ENCODE measurements at regions not wholly inside any gene's neighbourhood (a gene's known extent, or its start where the extent isn't known, plus 50 kb on each side); places are given as distances from the start of the nearest gene placed in this dataset.
A peak's percentile ranks its signal among the peaks of the same experiment; 100 is the strongest.
"Not testable (repeated sequence)": the region's sequence is repeated elsewhere in the genome, so short reads cannot be mapped to it uniquely, and the experiment has no call there.

DNA sequence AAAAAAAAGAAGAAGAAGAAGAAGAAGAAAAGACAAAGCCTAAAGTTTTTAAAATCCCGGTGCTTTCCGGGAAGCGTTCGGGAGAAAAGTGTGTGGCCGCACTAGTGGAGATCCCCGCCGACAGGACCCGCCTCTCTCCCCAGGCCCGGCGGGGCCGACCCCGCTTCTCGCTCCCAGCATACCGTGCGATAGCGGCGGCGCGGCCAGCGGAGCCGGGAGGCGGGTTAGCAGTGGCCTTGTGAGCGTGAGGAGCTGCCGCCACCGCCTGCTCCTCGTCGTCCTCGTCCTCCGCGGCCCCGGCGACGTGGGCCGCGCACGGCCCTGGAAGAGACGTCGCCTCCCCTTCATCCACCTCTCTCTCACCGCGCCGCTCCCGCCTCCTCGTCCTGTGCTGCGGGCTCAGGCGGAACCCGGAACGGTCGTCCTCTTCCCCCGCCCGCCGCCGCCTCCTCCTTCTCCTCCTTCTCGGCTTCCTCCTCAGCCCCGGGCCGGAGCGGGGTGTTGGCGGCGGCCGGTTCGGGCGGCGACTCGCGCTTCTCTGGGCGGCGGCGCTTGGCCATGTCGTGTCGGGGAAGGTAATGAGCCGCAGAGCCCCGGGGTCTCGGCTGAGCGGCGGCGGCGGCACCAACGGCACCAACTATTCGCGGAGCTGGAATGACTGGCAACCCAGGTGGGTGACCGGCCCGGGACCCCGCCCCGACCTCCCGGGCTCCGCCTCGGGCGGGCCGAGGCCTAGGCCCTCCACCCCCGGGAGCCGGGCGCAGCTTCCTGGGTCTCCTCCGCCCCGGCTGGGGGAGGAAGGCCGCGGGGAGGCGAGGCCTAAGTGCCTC is 62.6 kb upstream of the CDR2 start:
- H3K27me3 Mint-ChIP-seq (ENCODE audit: low read depth); H3K36me3 Mint-ChIP-seq (ENCODE audit: insufficient read depth in 2 of 2); H3K4me1 Mint-ChIP-seq (ENCODE audit: low read depth); H3K9me3 Mint-ChIP-seq: not testable (repeated sequence)
- ATAC-seq (replicated peaks in 1 of 2) (peak; percentile 81 to 88), DNase-seq (peak; percentile 81 to 82)
- peak overlapping the region; percentile 100 for H3K27ac Mint-ChIP-seq
- H3K4me3 Mint-ChIP-seq: peak overlapping the region; percentile 96 to 99

DNA sequence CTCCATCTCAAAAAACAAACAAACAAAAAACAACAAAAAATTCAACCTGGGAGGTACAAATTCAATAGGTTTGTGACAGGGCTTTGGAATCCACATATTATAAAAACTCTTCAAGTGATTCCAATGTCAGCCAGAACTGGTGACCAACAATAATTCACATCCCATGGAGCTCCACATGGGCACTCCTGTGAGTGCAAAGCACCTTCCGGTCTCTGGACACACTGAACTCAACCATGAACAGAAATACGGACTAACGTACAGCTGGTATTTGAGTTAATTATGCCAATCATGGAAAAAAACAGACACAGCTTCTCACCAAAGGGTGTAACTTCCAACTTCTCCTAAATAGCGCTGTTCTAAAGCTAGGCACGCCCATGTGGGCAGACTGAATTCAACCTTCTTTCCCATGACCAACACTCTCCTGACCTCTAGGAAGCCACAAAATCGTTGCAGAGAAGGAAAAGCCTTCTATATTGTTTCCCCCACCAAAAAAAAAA is 62.0 kb upstream of the CDR2 start:
- H3K4me3 Mint-ChIP-seq: peak overlapping the region; percentile 96 to 99
- ATAC-seq (replicated peaks in 1 of 2): peak; percentile 41 to 47
- H3K36me3 Mint-ChIP-seq (ENCODE audit: insufficient read depth in 2 of 2); H3K27me3 Mint-ChIP-seq (ENCODE audit: low read depth); H3K4me1 Mint-ChIP-seq (ENCODE audit: low read depth); DNase-seq; H3K9me3 Mint-ChIP-seq: not testable (repeated sequence)
- H3K27ac Mint-ChIP-seq: peak overlapping the region; percentile 100

DNA sequence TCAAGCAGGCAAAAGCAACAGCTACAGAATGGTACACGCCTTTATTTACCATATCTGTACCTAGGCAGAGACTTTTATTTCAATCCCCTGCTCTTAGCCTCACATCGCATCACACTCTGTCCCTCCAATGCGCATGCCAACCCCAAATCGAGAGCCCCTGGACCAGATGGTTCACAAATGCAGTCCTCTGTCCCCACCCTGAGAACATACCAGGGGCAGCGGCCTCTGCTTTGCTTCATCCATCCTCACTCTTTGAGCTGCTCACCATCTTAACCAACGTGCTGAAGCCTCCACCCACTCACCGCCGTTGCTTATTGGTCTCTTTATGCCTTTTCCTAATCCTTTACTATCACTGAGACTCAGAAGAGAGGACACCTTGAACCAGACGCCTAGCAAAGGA is 56.9 kb upstream of the CDR2 start:
- DNase-seq; H3K27me3 Mint-ChIP-seq (ENCODE audit: low read depth); H3K36me3 Mint-ChIP-seq (ENCODE audit: insufficient read depth in 2 of 2); H3K4me3 Mint-ChIP-seq; ATAC-seq (replicated peaks in 1 of 2); H3K4me1 Mint-ChIP-seq (ENCODE audit: low read depth); H3K27ac Mint-ChIP-seq; H3K9me3 Mint-ChIP-seq: not testable (repeated sequence)

DNA sequence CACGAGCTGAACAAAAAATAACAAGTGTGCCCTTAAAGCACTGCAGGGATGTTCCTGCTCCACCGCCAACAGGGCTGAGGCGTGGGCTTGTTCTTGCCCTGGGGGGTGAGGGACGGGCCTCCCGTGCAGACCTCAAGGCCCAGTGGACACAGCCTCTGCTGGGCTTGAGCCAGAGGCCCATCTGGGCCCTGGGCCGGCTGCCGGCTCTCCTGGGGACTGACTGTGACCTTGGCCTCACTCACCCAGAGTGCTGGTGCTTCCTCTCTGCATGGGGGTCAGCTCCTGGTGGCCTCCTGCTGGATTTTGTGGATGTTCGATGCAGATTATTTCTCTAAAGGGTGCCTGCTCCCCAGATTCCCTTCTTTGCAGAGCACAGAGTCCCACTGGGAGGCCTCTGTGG is 54.2 kb upstream of the CDR2 start:
- no peaks in the 10 kb centered on the region for H3K27me3 Mint-ChIP-seq (ENCODE audit: low read depth)
- H3K9me3 Mint-ChIP-seq: no peaks in the 10 kb centered on the region
- H3K36me3 Mint-ChIP-seq (ENCODE audit: insufficient read depth in 2 of 2): peaks cover 2 to 5% of the 10 kb centered on the region in 2 donors
- ATAC-seq (replicated peaks in 1 of 2): no peak
- no peak overlapping the region for H3K27ac Mint-ChIP-seq
- no peak for DNase-seq
- H3K4me3 Mint-ChIP-seq: no peak overlapping the region
- no peaks in the 10 kb centered on the region for H3K4me1 Mint-ChIP-seq (ENCODE audit: low read depth)

DNA sequence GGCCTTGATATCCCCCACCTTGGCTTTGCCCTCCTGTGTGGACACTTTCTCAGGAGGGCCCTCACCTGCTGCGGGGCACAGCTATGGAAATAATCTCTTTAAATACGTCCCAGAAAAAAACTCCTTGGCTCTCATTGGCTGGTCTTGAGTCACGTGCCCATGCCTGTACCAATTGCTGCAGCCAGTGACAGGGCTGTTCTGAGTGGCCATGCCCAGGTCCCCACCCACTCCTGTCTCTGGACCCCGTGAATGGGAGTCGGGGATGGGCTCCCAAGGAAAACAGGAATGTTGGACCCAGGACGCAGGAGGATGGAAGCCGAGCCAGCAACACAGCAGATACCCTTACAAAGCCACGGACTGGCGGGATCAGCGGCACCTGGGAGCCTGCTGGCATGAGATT is 53.1 kb upstream of the CDR2 start:
- H3K27me3 Mint-ChIP-seq (ENCODE audit: low read depth): no peaks in the 10 kb centered on the region
- H3K36me3 Mint-ChIP-seq (ENCODE audit: insufficient read depth in 2 of 2): peaks cover 5 to 8% of the 10 kb centered on the region in 2 donors
- no peak overlapping the region for H3K4me3 Mint-ChIP-seq
- no peak overlapping the region for H3K27ac Mint-ChIP-seq
- no peak for DNase-seq
- no peak for ATAC-seq (replicated peaks in 1 of 2)
- H3K9me3 Mint-ChIP-seq: peaks cover 0 to 2% of the 10 kb centered on the region in 2 donors
- no peaks in the 10 kb centered on the region for H3K4me1 Mint-ChIP-seq (ENCODE audit: low read depth)

DNA sequence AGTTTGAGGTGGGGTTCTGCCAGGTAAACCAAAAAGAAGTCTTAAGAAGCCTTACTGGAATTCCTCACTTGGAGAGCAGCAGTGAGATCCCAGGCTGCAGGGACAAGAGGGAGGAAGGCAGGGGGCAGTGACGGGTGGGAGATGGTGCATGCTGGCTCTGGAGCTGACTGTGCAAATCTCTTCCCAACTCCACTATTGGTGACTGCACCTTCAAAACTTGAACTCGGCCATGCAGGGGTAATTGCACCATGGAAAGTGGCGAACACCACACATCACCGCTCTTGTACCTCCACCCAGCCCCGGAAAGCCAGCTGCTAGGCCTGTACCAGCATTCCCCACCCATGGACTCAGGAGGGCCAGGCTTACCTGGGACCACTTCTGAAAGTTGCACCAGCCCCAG is 51.4 kb upstream of the CDR2 start:
- no peaks in the 10 kb centered on the region for H3K4me1 Mint-ChIP-seq (ENCODE audit: low read depth)
- H3K4me3 Mint-ChIP-seq: no peak overlapping the region
- no peaks in the 10 kb centered on the region for H3K27me3 Mint-ChIP-seq (ENCODE audit: low read depth)
- no peak for DNase-seq
- H3K9me3 Mint-ChIP-seq: peaks cover 0 to 2% of the 10 kb centered on the region in 2 donors
- no peak overlapping the region for H3K27ac Mint-ChIP-seq
- peaks cover 5 to 10% of the 10 kb centered on the region in 2 donors for H3K36me3 Mint-ChIP-seq (ENCODE audit: insufficient read depth in 2 of 2)
- no peak for ATAC-seq (replicated peaks in 1 of 2)

DNA sequence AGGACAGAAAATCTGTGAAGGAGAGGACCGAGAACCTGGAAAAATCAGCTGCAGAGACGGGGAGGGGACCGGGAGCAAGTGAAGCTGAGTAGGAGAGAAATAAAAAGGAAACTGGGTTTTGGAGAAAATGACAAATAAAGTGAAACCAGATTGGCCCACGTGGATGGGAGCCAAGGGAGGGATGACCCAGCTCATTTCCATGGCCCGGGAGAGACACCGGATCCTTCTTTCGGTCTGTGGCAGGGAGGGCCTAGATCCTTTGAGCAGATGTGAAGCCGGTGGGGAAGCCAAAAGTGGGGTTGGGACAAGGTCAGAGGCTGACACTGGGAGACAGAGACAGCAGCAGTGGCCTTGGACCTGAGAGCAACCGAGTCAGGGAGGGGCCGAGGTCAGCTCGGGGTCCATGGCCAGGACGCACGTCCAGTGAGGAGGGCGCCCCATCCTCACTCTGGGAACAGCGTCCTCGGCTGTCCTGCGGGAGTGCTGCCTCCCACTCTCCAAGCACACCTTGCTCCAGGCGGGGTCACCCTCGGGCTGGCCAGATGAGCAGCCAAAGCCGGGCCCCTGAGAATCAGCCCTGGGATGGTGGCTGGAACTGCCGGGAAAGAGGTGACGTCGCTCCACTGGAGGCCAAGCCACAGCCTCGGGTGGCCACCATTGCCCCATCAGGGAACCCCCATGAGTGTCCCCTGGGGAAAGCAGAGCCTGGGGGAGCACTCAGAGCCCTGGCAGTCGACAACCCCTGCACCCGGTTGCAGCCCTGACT is 50.8 kb upstream of the CDR2 start:
- Mint-ChIP-seq H3K9me3 (peaks cover 0 to 2% of the 10 kb centered on the region in 2 donors), H3K27ac (no peak overlapping the region), H3K4me1 (ENCODE audit: low read depth) (no peaks in the 10 kb centered on the region), H3K36me3 (ENCODE audit: insufficient read depth in 2 of 2) (peaks cover 5 to 10% of the 10 kb centered on the region in 2 donors), H3K4me3 (no peak overlapping the region), H3K27me3 (ENCODE audit: low read depth) (no peaks in the 10 kb centered on the region)
- ATAC-seq (replicated peaks in 1 of 2): no peak
- DNase-seq: no peak

DNA sequence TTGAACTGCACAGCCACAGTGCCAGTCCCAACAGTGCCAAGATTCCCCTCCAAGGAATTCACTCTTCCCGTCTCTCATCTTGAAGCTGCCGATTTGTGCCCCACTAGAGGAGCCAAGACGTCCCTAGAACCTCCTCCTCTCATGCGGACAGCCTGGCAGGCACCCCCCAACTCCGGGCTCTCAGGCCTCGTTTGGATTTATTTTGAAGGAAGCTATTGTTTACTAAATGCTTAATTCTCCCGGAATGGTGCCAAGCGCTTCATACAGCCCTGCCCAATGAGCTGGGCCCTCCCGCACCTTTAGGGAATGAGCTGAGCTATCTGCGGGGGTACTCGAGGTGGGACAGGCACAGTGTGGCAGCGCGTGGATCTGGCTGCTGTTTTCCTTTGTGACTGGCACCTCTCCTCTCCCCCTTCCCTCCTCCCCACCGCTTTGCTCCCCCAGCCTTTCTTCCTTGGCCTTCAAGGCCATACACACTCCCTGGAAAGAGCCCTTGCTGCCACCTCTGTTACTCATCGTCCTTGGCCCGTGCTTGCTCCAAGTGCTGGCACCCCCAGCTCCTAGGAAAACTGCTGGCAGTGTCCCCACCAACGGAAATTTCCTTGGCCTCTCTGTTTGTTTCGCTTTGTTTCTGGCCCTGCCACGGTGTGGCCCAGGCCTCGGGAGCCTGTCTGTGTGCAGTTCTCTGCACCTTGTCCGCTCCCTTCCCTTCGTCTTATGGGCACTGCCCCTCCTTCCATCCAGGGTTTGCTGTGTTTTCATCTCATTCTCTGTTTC is 49.9 kb upstream of the CDR2 start:
- H3K27ac Mint-ChIP-seq: no peak overlapping the region

More for the DNA sequence above, 49.9 kb upstream of the CDR2 start:
- DNase-seq (no peak), ATAC-seq (replicated peaks in 1 of 2) (no peak)
- Mint-ChIP-seq H3K9me3 (peaks cover 0 to 2% of the 10 kb centered on the region in 2 donors), H3K4me3 (no peak overlapping the region), H3K36me3 (ENCODE audit: insufficient read depth in 2 of 2) (peaks cover 7 to 10% of the 10 kb centered on the region in 2 donors), H3K27me3 (ENCODE audit: low read depth) (no peaks in the 10 kb centered on the region), H3K4me1 (ENCODE audit: low read depth) (no peaks in the 10 kb centered on the region)
